Stimulated activated CD8-positive, alpha-beta memory T cell treated with anti-CD3 and anti-CD28 coated beads, Interleukin-4, amount 100 ng/mL, for 4 hours (primary cell): ENCODE measurements at regions not wholly inside any gene's neighbourhood (a gene's known extent, or its start where the extent isn't known, plus 50 kb on each side); places are given as distances from the start of the nearest gene placed in this dataset.

ENCODE experiments used
- DNase-seq, 2 donors: peaks; one replicate each; pipeline ENCODE4 v3.0.0-alpha.2; 2020; ENCODE audit warnings: low read depth in 2 of 2, low spot score in 1 of 2

DNA sequence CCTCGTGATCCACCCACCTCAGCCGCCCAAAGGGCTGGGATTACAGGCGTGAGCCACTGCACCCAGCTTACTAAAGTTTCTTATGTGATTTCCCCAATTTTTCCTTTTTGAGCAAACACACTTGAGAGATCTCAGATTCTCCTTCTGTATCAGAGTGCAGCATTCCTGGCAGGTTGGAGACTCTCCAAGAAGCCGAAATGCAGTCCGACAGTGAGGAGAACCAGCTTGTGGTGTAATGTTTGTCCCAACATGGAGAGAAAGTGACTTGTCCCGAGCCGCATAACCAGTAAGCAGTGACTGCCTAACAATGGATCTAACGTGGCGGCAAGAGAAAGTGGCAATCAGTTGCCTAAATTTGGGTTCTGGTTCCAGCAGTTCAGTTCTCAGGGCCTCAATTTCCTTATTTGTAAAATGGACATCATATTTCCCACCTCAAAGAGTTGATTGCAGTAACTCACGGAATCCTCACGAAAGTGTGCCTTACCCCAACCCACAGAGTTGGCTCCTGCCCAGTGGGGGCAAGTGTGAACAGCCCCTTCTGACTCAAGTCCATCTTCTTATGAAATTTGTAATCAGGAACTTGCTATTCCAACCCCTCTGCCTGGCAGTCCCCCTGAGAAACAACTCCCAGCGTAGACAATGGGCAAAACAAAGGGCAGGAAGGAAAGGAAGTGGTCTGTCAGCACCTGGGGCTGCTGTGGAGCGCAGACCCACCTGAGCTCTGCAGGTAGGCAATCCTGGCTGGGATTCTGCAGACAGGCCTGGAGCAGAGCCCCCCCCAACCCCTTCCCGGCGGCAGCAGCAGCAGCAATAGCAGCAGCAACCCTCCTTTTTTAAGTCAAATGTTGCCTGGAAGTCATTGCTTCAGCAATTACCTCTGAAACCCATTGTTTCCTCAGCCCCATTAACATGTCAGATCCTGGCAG, 223.6 kb upstream of the POU3F1 start:
- no peak for DNase-seq

DNA sequence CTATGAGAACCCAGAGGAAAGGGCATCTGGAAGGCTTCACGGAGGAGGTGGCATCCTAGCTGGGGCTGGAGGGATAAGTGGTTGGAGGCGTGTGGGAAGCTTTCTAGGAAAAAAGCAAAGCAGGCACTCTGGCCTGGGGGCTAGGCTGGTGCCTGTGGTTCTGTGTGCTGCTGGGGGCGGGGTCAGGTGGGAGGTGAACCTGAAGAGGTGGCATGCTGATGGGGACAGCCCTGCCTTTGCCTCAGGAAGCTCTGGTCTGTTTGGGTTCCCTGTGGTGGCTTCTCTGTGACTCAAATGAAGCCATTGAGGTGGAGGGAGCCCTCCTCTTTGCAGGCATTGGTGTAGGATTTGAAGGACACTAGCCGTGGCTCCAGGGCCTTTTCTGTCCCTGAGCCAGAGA, 221.6 kb upstream of the POU3F1 start:
- DNase-seq = no peak

DNA sequence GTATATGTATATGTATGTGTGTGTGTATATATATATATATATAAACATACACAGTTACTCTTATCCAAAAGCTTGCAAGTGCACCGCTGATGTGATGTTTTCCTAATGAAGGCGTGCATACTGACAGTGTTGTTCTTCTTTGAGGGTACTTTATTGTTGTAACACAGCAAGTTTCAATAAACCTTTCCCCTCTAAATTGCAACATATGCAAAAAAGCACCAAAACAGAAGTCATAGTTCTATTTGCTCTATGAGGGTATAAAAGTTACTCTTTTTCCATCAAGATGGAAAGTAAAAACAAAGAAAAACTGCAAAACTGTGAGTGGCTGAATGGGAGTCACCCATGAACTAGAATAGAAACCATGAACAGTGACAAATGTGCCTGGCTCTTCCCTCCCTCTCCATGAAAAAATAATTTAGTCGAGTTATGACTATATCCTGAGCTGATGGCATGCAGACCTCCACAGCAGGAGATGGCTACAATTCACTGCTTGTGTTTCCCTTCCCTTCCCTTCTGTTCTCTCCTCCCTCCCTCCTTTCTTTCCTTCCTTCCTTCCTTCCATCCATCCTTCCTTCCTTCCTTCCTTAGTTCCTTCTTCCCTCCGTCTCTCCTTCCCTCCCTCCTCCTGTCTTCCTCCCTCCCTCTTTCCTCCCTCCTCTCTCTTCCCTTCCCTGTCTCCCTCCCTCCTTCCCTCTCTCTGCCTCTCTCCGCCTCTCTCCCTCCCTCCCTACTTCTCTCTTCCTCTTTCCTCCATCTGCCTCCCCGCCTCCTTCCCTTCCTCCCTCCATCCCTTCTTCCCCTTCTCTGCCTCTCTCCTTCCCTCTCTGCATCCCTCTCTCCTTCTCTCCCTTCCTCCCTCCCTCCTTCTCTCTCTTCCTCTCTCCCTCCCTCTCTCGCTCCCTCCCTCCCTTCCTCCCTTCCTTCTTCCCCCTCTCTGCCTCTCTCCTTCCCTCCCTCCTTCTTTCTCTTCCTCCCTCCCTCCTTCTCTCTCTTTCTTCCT, 220.7 kb upstream of the POU3F1 start:
- no peak for DNase-seq

DNA sequence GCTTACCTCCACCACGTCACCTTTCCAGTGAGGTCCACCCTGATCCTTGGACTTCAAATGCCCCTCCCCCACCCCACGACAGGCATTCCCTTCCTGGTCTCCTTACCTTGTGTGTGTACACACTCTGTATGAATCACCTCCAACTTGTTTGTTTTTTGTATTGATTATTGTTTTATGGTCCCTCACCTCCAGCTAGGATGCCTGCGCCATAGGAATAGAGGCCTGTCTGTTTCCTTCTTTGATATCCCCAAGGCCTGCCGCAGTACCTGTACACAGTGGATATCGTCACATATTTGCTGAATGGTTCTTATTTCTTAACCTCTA, 219.6 kb upstream of the POU3F1 start:
- DNase-seq = no peak

DNA sequence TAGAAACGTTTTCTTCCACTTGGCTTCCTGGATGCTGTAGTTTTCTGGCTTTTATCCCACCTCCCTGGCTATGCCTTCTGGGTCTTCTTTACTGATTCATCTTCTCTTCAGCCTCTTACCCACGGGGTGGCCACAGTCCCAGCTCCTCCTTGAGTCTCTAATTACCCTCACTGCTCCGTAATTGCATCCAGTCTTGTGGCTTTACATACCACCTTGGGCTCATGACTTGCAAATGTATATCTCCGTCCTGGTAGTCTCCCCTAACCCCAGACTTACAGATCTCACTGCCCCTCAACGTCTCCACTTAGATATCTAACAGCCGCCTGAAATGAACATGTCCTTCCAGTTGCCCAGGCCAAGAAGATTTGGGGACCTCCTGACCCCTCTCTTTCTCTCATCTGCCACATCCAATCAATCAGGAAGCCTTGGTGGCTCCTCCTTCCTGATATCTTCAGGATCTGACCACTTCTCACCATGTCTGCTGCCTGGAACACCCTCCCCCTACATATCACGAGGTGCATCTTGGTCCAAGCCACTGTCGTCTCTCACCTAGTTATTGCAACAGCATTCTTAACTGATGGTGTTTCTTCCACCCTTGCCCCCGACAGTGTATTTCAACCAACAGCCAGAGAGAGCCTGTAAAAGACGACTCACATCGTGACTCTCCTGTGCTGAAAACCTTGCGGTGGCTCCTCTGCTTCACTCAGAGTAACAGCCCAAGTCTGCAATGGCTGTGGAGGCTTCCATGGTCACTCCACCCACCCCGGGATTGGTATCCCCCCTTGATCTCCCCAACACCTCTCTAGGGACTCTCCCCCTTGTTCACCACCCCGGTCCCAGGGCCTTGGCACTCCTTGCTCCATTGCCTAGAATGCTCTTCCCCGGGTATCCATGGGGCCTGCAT, 219.0 kb upstream of the POU3F1 start:
- DNase-seq = no peak

DNA sequence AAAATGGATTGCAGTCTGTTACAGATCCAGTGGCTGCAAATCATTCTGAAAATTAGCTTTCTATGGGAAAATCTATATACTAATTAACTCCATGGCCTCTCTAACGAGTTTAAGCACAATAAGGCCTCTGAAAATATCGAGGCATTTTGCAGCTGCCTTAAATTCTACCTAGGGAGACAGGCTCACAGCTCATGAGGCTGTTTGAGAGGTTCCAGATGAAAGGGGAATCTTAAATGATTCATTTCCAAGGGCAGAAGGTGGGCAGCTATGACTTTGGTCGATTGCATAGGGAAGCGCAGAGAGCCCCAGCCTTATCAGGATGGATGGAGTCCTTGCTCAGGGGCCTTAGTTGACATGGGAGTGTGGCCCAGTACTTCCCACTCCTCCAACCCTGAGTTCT, 216.8 kb upstream of the POU3F1 start:
- no peak for DNase-seq

DNA sequence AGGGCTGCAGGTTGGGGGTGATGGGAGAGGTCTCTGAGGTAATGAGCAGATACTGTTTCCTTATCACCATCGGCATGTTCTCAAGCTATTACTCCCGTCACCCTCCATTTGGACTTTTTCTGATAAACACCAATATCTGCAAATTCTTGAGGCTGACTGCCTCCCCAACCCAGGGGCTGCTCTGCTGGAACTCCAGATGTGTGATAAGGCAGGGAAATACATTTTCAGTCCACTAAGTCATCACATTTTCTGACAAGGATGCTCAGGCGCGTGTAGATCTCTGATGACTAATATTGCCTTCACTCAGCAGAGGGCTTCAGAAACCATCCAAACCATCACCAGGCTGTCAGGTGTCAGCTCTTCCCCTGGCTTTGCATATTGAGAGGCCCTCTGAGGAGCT, 215.0 kb upstream of the POU3F1 start:
- DNase-seq = no peak

DNA sequence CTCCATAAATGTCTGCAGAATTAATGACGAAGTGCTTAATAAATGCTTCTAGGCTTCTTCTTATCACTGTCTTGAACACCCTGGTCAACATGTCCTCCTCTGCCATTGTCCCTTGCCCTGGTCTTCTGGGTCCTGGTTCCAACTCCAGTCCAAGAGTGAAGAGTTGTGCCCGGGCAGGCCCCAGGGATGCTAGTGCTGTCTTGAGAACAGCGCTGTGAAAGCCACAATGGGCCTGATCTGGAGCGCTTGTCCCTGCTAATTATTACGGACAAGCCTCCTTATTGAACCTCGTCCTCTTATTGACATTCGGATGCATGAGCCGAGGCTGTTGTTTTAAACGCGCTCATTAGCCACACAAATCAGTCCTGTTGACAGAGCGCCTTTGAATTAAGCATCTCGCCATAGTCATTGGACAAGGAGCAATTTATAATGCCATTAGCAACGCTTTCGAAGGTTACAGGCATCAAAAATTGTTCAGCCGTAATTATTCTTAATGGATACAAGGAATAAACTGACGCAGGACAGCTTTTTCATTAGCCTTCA, 211.6 kb upstream of the POU3F1 start:
- no peak for DNase-seq

DNA sequence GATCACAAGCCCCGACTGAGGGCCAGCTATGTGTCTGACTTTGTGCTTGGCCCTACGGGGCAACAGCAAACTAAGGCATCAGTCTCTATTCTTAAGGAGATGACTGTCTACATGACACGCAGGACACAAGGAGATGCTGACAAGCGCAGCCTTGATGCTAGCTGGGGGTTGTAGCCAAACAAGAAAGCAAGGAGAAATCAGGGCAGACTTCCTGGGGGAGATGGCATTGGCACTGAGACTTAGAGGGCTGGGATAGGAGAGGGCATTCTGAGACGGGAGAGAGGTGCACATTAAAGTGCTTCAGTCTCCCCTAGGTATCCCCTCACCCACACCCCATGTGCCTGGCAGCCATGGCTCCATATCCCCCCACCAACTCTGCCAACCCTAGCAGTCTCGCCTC, 210.8 kb upstream of the POU3F1 start:
- no peak for DNase-seq

DNA sequence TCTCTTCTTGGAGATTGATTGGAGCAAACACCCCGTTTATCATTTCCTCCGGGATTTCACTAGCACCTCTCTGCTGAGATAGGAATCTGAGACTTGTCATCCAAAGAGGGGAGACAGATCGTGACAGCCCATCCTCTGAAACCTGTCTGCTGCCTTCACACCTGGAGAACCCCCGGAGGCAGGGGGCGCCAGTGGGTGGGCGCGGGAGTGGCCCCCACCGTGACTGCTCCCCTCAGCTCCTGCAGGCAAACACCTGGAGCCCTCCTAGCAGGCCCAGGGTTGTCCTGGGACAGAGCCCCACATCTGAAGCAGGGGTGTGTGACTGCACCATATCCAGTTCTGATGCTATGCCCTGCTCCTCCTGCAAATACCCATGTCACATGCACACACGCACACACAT, 209.5 kb upstream of the POU3F1 start:
- DNase-seq = no peak

DNA sequence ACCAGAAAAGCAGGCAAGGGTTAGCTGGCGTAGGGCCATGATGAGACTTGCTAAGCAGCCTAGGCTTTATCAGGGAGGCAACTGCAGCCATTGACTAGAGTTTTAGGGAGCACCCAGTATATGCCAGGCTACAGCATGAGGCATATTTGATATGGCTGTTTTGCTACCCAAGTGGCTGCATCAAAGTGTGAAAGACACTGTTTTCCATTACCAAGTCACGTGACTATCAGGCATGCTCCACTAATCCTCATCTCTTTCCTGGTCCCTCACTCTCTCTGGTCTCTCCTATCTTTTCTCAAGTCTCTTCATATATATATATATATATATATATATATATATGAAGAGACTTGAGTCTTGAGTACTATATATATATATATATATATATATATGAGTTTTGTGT, 206.7 kb upstream of the POU3F1 start:
- DNase-seq = no peak

DNA sequence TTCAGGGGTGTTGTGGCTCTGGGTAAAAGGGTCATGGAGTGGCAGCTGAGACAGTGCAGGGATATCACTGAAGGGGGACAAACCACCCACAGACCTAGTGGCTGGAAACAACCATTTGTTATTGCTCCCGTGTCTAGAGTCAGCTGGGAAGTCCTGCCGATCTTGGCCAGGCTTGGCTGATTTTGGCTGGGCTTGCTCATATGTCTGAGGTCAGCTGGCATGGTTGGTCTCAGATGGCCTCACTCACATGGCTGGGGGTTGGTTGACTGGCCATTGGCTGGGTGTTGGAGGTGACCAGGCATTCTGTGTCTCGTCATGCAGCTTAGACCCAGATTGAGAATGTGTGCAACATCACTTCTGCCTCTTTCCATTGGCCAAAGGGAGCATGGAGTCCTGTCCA, 203.8 kb upstream of the POU3F1 start:
- DNase-seq = no peak

DNA sequence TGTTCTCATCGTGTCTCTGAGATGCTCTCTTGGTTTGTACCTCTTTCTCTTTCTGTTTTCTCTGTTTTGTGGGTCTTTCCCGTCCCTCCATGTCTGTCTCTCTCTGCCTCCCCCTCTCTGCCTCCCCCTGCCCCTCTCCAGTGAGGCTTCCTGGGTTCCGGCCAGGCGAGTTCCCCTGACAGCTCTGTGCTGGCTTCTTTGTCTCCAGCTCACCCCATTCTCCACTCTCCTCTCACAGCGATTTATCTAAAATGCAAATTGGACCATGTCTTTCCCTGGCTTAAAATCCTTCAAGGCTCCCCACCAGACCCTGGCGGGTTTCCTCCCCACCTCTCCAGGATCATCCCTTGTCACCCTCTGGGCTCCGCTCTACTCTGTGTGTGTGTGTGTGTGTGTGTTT, 202.4 kb upstream of the POU3F1 start:
- DNase-seq = no peak

DNA sequence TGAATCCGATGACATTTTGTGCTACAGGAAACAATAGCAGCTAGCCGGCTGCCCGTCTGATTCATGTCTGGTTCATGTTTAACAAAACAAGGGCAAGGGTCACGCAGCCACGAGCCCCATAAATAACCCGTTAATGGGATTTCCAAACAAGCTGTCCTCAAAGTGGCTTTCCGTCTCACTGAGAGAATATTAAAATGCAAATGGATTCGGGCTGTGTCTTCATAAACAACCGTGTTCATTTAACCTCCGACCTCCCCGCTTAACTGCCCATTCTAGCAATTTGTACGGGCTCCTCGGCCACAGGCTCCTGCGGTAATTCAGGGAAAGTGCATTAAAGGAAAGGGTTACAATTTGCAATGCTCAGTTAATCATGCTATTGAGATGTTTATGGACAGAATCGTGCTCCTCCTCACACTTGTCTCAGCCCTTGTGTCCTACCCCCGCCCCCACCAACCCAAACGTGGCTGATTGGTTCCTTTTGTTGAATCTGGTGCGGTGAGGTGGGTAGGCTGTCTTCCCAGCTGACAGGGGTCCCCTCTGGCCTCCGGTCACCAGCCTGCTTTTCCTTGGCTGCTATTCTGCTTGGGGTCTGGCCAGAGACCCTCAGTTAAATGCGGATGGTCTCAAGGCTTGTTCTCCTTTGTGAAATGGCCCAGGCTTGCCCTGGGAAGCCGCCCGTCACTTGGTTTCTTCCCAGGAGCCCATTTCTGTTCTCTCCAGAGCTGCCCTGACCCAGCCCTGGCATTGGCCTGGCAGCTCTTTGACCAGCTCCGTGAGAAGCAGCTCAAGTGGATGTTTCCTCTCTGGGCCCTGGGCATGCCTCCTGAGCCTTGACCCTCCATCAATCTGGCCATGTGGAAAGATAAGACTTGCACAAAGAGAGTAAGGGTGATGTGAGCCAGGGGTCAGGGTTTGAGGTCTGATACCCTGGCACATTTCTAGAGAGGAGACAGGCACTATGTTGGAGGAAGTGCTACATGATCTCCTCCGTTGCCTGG, 200.7 kb upstream of the POU3F1 start:
- no peak for DNase-seq

DNA sequence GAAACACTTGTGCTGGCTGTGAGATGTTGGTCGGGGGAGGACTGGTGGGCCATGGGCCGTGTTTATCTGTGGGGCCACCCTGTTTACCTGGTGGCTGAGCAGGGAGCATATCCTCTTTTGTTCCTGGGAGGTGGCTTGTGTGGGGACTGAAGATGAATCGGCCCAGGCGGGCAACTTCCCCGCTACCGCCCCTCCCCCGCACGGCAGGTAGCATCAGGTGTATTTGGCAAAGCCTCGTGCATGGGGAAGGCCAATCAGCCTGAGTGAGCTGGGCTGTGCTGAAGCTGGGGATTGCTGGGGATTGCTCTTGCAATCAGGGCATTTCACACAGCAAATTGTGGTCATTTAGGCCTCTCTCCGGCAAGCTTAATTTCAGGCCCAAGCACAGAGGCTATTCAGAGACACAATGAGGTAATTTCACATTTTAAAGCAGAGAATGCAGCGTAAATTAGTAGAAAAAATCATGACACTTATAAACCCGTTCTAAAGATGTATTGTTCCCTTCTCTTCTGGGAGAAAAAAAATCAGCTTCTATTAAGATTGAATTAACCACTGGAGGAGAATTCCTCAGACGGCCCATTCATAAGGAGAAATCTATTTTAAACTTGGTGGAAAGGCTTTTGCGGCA, 197.7 kb upstream of the POU3F1 start:
- no peak for DNase-seq

DNA sequence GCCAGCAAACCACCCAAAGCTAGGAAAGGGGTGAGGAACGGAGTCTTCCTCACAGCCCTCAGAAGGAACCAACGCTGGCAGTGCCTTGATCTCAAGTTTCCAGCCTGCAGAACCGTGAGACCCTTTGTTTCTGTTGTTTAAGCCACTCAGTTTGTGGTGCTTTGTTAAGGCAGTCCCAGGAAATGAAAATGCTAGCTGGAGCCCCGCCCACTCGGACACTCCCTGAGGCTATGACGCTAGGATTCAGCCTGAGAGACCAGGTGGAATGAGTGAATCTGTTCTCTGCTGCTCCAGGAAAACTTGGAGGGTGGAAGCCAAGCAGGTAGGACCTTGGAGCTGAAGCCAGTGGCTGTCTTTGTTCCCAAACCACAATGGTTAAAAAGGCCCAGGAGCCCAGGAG, 196.5 kb upstream of the POU3F1 start:
- no peak for DNase-seq

DNA sequence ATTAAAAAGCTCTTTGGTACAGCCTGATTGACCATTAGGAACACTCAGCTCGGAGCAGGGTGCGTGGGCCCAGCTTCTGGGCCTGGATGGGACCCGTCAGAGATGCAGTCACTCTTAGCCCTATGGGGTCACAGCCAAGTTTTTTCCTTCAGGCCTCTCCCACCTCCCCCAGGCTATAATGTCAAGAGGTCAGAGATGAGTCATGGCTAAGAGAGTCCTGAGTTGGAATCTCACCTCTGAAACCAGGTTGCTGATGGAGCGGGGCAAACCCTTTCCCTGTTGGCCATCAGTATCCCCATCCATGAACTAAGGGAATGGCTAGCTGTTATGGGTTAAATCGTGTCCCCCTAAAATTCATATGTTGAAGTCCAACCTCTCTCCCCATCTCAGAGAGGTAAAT, 195.9 kb upstream of the POU3F1 start:
- DNase-seq = no peak

DNA sequence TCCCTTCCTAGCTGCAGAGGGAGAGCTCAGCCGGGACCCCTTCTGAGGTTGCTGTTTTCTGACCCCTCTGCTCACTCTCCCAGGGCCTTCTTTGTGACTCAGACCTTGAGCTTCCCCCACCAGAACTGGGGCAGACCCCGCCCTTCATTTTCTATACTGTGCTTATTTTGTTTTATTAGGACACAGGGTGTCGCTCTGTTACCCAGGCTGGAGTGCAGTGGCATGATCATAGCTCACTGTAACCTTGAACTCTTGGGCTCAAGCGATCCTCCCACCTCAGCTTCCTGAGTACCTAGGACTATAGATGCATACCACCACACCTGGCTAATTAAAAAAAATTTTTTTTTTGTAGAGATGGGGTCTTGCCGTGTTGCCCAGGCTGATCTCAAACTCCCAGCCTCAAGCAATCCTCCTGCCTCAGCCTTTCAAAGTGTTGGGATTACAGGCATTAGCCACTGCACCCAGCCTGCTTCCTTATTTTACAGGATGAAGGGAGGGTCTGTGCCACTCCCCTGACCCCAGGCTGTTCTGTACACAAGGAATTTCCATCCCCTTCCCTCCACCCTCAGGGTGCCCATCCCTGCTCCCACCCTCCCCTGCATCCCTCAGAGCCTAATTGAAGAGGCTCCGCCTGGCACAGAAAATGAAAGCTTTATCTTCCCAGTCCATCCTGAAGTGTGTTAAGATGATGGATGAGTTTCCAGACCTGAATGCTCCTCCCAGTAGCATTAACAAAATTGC, 195.2 kb upstream of the POU3F1 start:
- no peak for DNase-seq

DNA sequence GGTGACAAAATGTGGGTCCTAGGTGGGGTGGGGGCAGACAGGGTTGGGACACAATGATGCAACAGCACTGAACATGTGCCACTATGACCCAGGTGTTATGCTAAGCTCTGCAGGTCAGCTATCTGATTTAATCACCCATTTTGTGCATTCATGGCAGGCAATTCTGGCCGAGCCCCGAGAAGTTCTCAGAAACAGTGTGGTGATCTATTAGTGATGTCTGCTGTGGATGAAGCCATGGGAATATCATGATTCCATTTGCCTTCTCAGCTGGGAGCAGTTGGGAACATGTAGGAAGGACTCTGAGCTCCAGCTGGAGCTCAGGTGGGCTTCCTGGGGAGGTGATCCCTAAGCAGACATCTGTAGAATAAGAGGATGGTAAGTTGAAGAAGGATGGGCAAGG, 194.0 kb upstream of the POU3F1 start:
- no peak for DNase-seq
